PC-9 (cell line): ENCODE measurements at regions not wholly inside any gene's neighbourhood (a gene's known extent, or its start where the extent isn't known, plus 50 kb on each side); places are given as distances from the start of the nearest gene placed in this dataset.

Source experiments
- BruUV-seq: library from RNA; stranded (reverse); fragments of 400-500 nt; replicated peaks from 2 replicates; lab custom pipeline; 2021; lab: Mats Ljungman, UMichigan
- CTCF ChIA-PET: fragments of 300-600 bp; sonication (Branson Sonifier 250); formaldehyde crosslinking; loops from one replicate; lab custom pipeline; 2022; ENCODE audit warnings: antibody characterized with exemption; lab: Charles Lee
- POLR2A ChIA-PET: fragments of 300-600 bp; sonication (Branson Sonifier 250); formaldehyde crosslinking; loops from one replicate; lab custom pipeline; 2022; ENCODE audit warnings: antibody characterized with exemption; ENCODE audit not compliant: unreplicated experiment; lab: Charles Lee
- DNase-seq, 2 experiments: peaks; one replicate each; pipeline versions ENCODE4 v3.0.0 to v3.0.0-alpha.2; 2015 to 2022; ENCODE audit warnings: mixed read lengths in 1 of 2
- H2AFZ ChIP-seq: fragments of 200-600 bp; sonication (generic); 2 replicates; pipeline ENCODE4 v1.8.1; 2017; ENCODE audit warnings: antibody characterized with exemption
- H3F3A ChIP-seq: fragments of 200-600 bp; sonication (generic); 2 replicates; pipeline ENCODE4 v1.8.1; 2017; ENCODE audit warnings: antibody characterized with exemption, mild to moderate bottlenecking, low read depth; ENCODE audit not compliant: insufficient read depth
- H3K27ac ChIP-seq: fragments of 200-600 bp; sonication (generic); 2 replicates; pipeline ENCODE4 v1.6.1; 2016; ENCODE audit warnings: mixed run types
- H3K27me3 ChIP-seq: fragments of 200-600 bp; sonication (generic); 2 replicates; pipeline ENCODE4 v1.6.1; 2016; ENCODE audit warnings: low read depth, mixed run types; ENCODE audit not compliant: insufficient read depth
- H3K36me3 ChIP-seq: fragments of 200-600 bp; sonication (generic); 2 replicates; pipeline ENCODE4 v1.6.1; 2016; ENCODE audit warnings: low read depth, mixed run types
- H3K4me1 ChIP-seq: fragments of 200-600 bp; sonication (generic); replicated peaks from 2 replicates; pipeline ENCODE4 v1.6.1; 2016; ENCODE audit warnings: mixed run types; ENCODE audit not compliant: insufficient read depth
- H3K4me2 ChIP-seq: fragments of 200-600 bp; sonication (generic); 2 replicates; pipeline ENCODE4 v1.6.1; 2017; ENCODE audit warnings: mixed run types
- H3K4me3 ChIP-seq: fragments of 200-600 bp; sonication (generic); 2 replicates; pipeline ENCODE4 v1.6.1; 2016; ENCODE audit warnings: mixed run types
- H3K79me2 ChIP-seq: fragments of 200-600 bp; sonication (generic); 2 replicates; pipeline ENCODE4 v1.6.1; 2017; ENCODE audit warnings: low read depth, mixed run types
- H3K9me2 ChIP-seq: fragments of 200-600 bp; sonication (generic); 2 replicates; pipeline ENCODE4 v1.8.1; 2017; ENCODE audit warnings: mild to moderate bottlenecking; ENCODE audit not compliant: insufficient read depth
- H3K9me3 ChIP-seq: fragments of 200-600 bp; sonication (generic); 2 replicates; pipeline ENCODE4 v1.8.1; 2016; ENCODE audit warnings: low read depth; ENCODE audit not compliant: insufficient read depth
- H4K20me1 ChIP-seq: fragments of 200-600 bp; sonication (generic); 2 replicates; pipeline ENCODE4 v1.8.1; 2017; ENCODE audit not compliant: insufficient read depth
- CTCF ChIP-seq: fragments of 200-600 bp; sonication (generic); conservative IDR thresholded peaks from 2 replicates; pipeline ENCODE4 v1.6.1; 2017; ENCODE audit warnings: mixed run types, antibody characterized with exemption, mild to moderate bottlenecking, moderate library complexity
- EZH2 ChIP-seq: fragments of 200-600 bp; sonication (generic); IDR thresholded peaks from 2 replicates; pipeline ENCODE4 v1.8.0; 2017; ENCODE audit warnings: antibody characterized with exemption, low read depth
- intact Hi-C: fragments of 100-400 bp; cut with micrococcal nuclease; formaldehyde crosslinking; loops from one replicate; pipeline ENCODE4 v1.10.0; 2022; ENCODE audit not compliant: unreplicated experiment

GRCh38 chr10:129038522-129038921 lies 428.5 kb upstream of the MGMT start:
- no peak overlapping the region for H3K4me3 ChIP-seq
- no peaks in the 10 kb centered on the region for H4K20me1 ChIP-seq
- intact Hi-C loops = loop anchor here (10.0 kb wide), 1 partner anchor 1086 kb away; no protein-coding TSS in a partner anchor
- TF ChIP-seq CTCF (no peak), EZH2 (no peak)
- H3K36me3 ChIP-seq = no peaks in the 10 kb centered on the region
- ChIA-PET POLR2A (no interaction called here), CTCF (no interaction called here)
- no peak overlapping the region for H3K27ac ChIP-seq
- H3K27me3 ChIP-seq = peaks cover 35% of the 10 kb centered on the region
- BruUV-seq = no TSS peak
- no peak overlapping the region for H2AFZ ChIP-seq
- no peaks in the 10 kb centered on the region for H3F3A ChIP-seq
- no peaks in the 10 kb centered on the region for H3K4me1 ChIP-seq
- no peaks in the 10 kb centered on the region for H3K9me3 ChIP-seq
- H3K4me2 ChIP-seq = no peak overlapping the region
- DNase-seq = no peak
- no peaks in the 10 kb centered on the region for H3K9me2 ChIP-seq
- H3K79me2 ChIP-seq = no peaks in the 10 kb centered on the region

GRCh38 chr10:129039406-129040370 lies 427.4 kb upstream of the MGMT start:
- intact Hi-C loops = loop anchor here (10.0 kb wide), 1 partner anchor 1085 kb away; no protein-coding TSS in a partner anchor
- DNase-seq = no peak
- no TSS peak for BruUV-seq
- H3K9me3 ChIP-seq = no peaks in the 10 kb centered on the region
- peaks cover 27% of the 10 kb centered on the region for H3K27me3 ChIP-seq
- H4K20me1 ChIP-seq = no peaks in the 10 kb centered on the region
- POLR2A ChIA-PET = no interaction called here
- CTCF ChIA-PET = no interaction called here
- H3K9me2 ChIP-seq = no peaks in the 10 kb centered on the region
- no peak overlapping the region for H3K4me2 ChIP-seq
- no peaks in the 10 kb centered on the region for H3K36me3 ChIP-seq
- no peaks in the 10 kb centered on the region for H3F3A ChIP-seq
- no peak for TF ChIP-seq CTCF
- no peak for TF ChIP-seq EZH2
- H3K79me2 ChIP-seq = no peaks in the 10 kb centered on the region
- no peak overlapping the region for H3K4me3 ChIP-seq
- H3K4me1 ChIP-seq = no peaks in the 10 kb centered on the region
- H2AFZ ChIP-seq = no peak overlapping the region
- no peak overlapping the region for H3K27ac ChIP-seq

GRCh38 chr10:129040377-129040776 lies 426.7 kb upstream of the MGMT start:
- H3K36me3 ChIP-seq = no peaks in the 10 kb centered on the region
- H3K27me3 ChIP-seq = peaks cover 28% of the 10 kb centered on the region
- no peaks in the 10 kb centered on the region for H3K9me3 ChIP-seq
- no TSS peak for BruUV-seq
- CTCF ChIA-PET = no interaction called here
- intact Hi-C loops = no loop called here
- H2AFZ ChIP-seq = no peak overlapping the region
- no peaks in the 10 kb centered on the region for H3K4me1 ChIP-seq
- TF ChIP-seq CTCF (no peak), EZH2 (no peak)
- no peak overlapping the region for H3K27ac ChIP-seq
- no peaks in the 10 kb centered on the region for H3F3A ChIP-seq
- no peaks in the 10 kb centered on the region for H3K9me2 ChIP-seq
- DNase-seq = no peak
- H3K4me3 ChIP-seq = no peak overlapping the region
- H3K4me2 ChIP-seq = no peak overlapping the region
- H3K79me2 ChIP-seq = no peaks in the 10 kb centered on the region
- POLR2A ChIA-PET = interaction anchor here (0.6 kb wide), 1 partner anchor 1888 kb away, joined by 3 read pairs; no protein-coding TSS in a partner anchor
- H4K20me1 ChIP-seq = no peaks in the 10 kb centered on the region
